RWPE1 (cell line): ENCODE measurements at regions not wholly inside any gene's neighbourhood (a gene's known extent, or its start where the extent isn't known, plus 50 kb on each side); places are given as distances from the start of the nearest gene placed in this dataset.
"Not testable (repeated sequence)": the region's sequence is repeated elsewhere in the genome, so short reads cannot be mapped to it uniquely, and the experiment has no call there.

ENCODE experiments used
- CTCF ChIA-PET: fragments of 350-600 bp; sonication (Branson Sonifier 250); formaldehyde crosslinking; extraction: SDS; loops from one replicate; lab custom pipeline; 2021; lab: Yijun Ruan, JAX
- POLR2A ChIA-PET: fragments of 400-600 bp; formaldehyde crosslinking; extraction: SDS; loops from one replicate; lab custom pipeline; 2020; ENCODE audit warnings: antibody characterized with exemption; ENCODE audit not compliant: low non-redundant PET; lab: Yijun Ruan, JAX
- DNase-seq: peaks from one replicate; pipeline ENCODE4 v3.0.0; 2012; ENCODE audit warnings: low spot score
- H3K27ac ChIP-seq: fragments of 450-650 bp; 2 replicates; pipeline ENCODE4 v1.5.1; 2017
- CTCF ChIP-seq: fragments of 450-650 bp; conservative IDR thresholded peaks from 2 replicates; pipeline ENCODE4 v1.5.1; 2017; ENCODE audit warnings: low read depth, mild to moderate bottlenecking

- ChIA-PET CTCF (interaction anchor here (0.7 kb wide), 1 partner anchor 118 kb away, joined by 3 read pairs; no protein-coding TSS in a partner anchor), POLR2A (no interaction called here)
- TF ChIP-seq CTCF, result no peak
- DNase-seq, result no peak
- no peak overlapping the region for H3K27ac ChIP-seq
These were observed 206.6 kb downstream of the NDUFA10 start for GRCh38 chr2:239818531-239819011.

- TF ChIP-seq CTCF, result no peak
- ChIA-PET CTCF (no interaction called here), POLR2A (no interaction called here)
- DNase-seq, result no peak
- H3K27ac ChIP-seq, result no peak overlapping the region
These were observed 207.1 kb downstream of the NDUFA10 start for GRCh38 chr2:239818086-239818485.

- DNase-seq, POLR2A ChIA-PET, CTCF ChIA-PET, H3K27ac ChIP-seq: not testable (repeated sequence)
These were observed 207.6 kb downstream of the NDUFA10 start for GRCh38 chr2:239817468-239818031.

- POLR2A ChIA-PET, result no interaction called here
- CTCF ChIA-PET, result no interaction called here
These were observed 208.3 kb downstream of the NDUFA10 start for GRCh38 chr2:239816576-239817467.

GRCh38 chr2:239815671-239816070, 209.5 kb downstream of the NDUFA10 start:
- CTCF ChIA-PET, result no interaction called here
- no peak for DNase-seq
- TF ChIP-seq CTCF, result no peak
- POLR2A ChIA-PET, result no interaction called here
- H3K27ac ChIP-seq, result no peak overlapping the region

More at GRCh38 chr2:239816576-239817467, 208.3 kb downstream of the NDUFA10 start:
- TF ChIP-seq CTCF, result no peak
- H3K27ac ChIP-seq, result no peak overlapping the region
- no peak for DNase-seq

GRCh38 chr2:239814861-239815601, 210.1 kb downstream of the NDUFA10 start:
- no peak for TF ChIP-seq CTCF
- CTCF ChIA-PET, result no interaction called here
- POLR2A ChIA-PET, result no interaction called here
- no peak for DNase-seq
- H3K27ac ChIP-seq, result no peak overlapping the region
